ENCODE measurements at regions not wholly inside any gene's neighbourhood (a gene's known extent, or its start where the extent isn't known, plus 50 kb on each side); places are given as distances from the start of the nearest gene placed in this dataset.

DNA sequence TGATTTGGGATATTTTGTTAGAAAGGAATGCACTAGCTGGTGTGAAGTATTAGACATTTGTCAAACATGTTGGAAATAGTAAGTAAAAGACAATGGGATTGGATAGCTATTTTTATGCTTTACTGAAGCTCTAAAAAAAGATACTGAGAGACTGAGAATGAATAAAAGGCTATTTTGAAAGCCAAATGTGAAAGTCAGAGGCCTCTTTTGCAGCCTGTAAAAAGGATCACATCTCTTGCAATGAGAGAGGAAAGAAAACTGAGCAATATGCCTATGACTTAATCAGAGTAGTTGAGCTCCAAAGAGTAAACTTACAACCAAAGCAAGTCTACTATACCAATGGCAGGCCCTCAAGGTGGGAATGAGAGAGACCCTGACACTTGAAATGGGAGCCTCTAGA, 212.6 kb upstream of the LCORL start:
- H3K4me1 Mint-ChIP-seq = no peaks in the 10 kb centered on the region
- peaks cover 11% of the 10 kb centered on the region for H3K9me3 Mint-ChIP-seq
- H3K4me3 Mint-ChIP-seq = no peak overlapping the region
- no peaks in the 10 kb centered on the region for H3K36me3 Mint-ChIP-seq (ENCODE audit: low read depth)
- H3K27me3 Mint-ChIP-seq (ENCODE audit: low read depth) = no peaks in the 10 kb centered on the region
- H3K27ac Mint-ChIP-seq = no peak overlapping the region
- TF ChIP-seq, protein P1, sequence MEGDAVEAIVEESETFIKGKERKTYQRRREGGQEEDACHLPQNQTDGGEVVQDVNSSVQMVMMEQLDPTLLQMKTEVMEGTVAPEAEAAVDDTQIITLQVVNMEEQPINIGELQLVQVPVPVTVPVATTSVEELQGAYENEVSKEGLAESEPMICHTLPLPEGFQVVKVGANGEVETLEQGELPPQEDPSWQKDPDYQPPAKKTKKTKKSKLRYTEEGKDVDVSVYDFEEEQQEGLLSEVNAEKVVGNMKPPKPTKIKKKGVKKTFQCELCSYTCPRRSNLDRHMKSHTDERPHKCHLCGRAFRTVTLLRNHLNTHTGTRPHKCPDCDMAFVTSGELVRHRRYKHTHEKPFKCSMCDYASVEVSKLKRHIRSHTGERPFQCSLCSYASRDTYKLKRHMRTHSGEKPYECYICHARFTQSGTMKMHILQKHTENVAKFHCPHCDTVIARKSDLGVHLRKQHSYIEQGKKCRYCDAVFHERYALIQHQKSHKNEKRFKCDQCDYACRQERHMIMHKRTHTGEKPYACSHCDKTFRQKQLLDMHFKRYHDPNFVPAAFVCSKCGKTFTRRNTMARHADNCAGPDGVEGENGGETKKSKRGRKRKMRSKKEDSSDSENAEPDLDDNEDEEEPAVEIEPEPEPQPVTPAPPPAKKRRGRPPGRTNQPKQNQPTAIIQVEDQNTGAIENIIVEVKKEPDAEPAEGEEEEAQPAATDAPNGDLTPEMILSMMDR (IDR thresholded peaks at IDR 0.05; ENCODE audit: unreplicated experiment in 3 of 3) = no peak

DNA sequence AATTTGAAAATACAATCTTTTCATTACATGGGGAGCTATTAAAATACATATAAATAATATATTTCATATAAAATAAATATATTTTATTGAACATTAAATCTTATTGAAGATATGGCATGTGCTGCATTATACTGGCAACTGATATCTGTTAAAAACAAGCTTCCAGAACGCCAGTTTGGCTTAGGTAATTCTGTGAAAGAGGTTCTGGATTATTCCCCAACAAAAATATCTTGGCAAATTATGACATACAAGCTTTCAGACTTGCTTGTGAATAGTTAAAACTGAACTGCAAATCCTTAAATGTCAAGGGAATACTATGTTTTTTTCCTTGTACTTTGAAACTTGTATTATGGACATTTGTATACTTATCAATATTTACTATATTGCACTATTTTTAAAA, 210.2 kb upstream of the LCORL start:
- Mint-ChIP-seq H3K9me3 (peaks cover 21% of the 10 kb centered on the region), H3K4me1 (no peaks in the 10 kb centered on the region), H3K27me3 (ENCODE audit: low read depth) (no peaks in the 10 kb centered on the region), H3K27ac (no peak overlapping the region), H3K36me3 (ENCODE audit: low read depth) (no peaks in the 10 kb centered on the region), H3K4me3 (no peak overlapping the region)
- TF ChIP-seq, protein P1 (IDR thresholded peaks at IDR 0.05; ENCODE audit: unreplicated experiment in 3 of 3) = no peak

DNA sequence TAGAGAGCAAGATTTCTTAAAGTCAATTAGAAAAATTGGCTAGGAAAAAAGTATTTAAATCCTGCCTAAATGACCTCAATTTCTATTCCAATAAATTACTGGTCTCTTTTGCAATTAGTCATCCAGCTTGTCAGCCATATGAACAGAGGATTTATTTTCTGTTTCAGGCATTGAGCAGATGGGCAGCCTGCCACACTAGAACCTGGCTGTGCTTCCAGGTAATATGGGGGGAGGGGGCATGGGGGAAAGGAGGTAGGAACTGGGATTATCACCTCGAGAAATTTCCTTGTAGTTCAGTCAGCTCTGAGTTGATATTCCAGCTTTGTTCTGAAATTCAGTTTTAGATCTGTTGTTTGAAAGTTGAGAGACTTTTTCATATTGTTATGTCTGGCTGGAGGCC, 206.3 kb upstream of the LCORL start:
- peaks cover 21% of the 10 kb centered on the region for H3K9me3 Mint-ChIP-seq
- no peaks in the 10 kb centered on the region for H3K27me3 Mint-ChIP-seq (ENCODE audit: low read depth)
- H3K4me1 Mint-ChIP-seq = no peaks in the 10 kb centered on the region
- TF ChIP-seq, protein P1 (IDR thresholded peaks at IDR 0.05; ENCODE audit: unreplicated experiment in 3 of 3) = no peak
- no peak overlapping the region for H3K27ac Mint-ChIP-seq
- H3K4me3 Mint-ChIP-seq = no peak overlapping the region
- H3K36me3 Mint-ChIP-seq (ENCODE audit: low read depth) = no peaks in the 10 kb centered on the region

DNA sequence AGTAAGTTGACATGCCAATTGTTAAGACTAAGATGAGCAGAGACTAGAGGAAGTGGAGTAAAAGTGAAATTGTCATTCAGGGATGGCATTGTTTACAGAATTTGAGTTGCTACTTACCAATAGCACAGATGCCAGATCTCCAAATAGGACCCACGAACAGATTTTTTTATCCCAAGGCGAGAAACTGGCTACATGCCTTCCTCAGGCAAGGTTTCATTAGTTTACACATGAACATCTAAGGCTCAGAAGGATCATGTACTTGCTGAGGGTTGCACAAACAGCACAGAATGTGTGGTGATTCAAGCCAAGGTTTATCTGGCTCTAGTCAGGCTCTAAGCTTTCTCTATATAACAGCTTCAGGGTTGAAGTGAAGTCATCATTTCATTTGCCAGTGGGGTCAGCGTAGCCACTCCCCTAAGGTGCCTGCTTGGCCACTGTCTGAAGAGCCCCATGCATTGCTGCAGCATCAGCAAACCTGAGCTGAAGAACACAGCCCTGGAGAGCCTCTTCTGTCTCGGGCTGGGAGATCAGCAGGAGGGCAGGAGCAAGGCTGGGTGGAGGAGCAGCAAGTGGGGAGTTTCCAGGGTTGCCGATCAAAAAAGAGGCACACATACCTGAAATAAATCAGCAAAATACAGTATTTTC, 193.0 kb upstream of the LCORL start:
- TF ChIP-seq, protein P1 (IDR thresholded peaks at IDR 0.05; ENCODE audit: unreplicated experiment in 3 of 3) = no peak
- Mint-ChIP-seq H3K4me1 (no peaks in the 10 kb centered on the region), H3K36me3 (ENCODE audit: low read depth) (no peaks in the 10 kb centered on the region), H3K9me3 (peaks cover 3% of the 10 kb centered on the region), H3K27me3 (ENCODE audit: low read depth) (peaks cover 15% of the 10 kb centered on the region), H3K27ac (no peak overlapping the region), H3K4me3 (no peak overlapping the region)

DNA sequence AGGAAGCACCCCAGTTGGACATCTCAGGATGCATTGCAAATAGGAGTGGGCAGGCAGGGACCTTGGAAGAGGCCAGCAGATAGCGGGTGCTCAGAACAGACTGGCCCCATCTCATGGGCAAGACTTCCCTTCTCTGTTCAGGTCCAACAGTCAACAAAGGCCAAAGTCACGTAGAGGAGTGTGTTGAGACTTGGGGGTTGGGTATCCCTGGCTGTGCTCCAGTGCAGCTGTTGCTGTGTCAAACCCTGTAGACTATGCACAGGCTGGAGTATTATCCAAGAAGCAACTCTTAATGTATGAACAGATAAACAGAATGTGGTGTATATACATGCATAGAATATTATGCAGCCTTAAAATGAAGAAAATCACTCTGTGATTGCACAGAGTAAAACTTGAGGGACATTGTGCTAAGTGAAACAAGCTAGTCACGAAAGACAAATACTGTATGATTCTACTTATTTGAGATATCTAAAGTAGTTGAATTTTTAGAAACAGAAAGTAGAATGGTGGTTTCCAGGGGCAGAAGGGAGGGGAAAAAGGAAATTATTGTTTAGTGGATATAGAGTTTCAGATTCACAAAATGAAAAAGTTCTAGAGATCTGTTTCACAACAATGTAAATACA, 192.1 kb upstream of the LCORL start:
- H3K9me3 Mint-ChIP-seq = peaks cover 3% of the 10 kb centered on the region
- H3K27ac Mint-ChIP-seq = no peak overlapping the region

More for the DNA sequence above, 192.1 kb upstream of the LCORL start:
- no peaks in the 10 kb centered on the region for H3K36me3 Mint-ChIP-seq (ENCODE audit: low read depth)
- H3K27me3 Mint-ChIP-seq (ENCODE audit: low read depth) = peaks cover 15% of the 10 kb centered on the region
- TF ChIP-seq, protein P1 (IDR thresholded peaks at IDR 0.05; ENCODE audit: unreplicated experiment in 3 of 3) = no peak
- no peaks in the 10 kb centered on the region for H3K4me1 Mint-ChIP-seq
- H3K4me3 Mint-ChIP-seq = no peak overlapping the region
